ENCODE measurements at regions not wholly inside any gene's neighbourhood (a gene's known extent, or its start where the extent isn't known, plus 50 kb on each side); places are given as distances from the start of the nearest gene placed in this dataset.
"Not testable (repeated sequence)": the region's sequence is repeated elsewhere in the genome, so short reads cannot be mapped to it uniquely, and the experiment has no call there.

DNA sequence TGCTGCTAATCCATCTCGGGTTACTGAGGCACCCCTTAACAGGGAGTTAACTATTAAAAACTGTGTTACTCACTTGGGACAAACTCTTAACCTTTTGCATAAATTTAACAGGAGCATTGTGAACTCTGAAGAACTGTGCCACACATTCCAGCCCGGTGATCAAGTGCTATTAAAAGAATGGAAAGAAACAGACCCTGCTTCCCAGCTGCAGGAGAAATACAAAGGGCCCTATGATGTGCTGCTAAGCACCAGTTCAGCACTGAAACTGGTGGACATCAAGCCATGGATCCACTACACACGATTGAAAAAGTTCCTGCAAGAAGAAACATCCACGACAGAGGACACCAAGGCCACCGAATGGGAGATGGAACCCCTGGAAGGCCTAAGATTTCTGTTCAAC, 114.7 kb upstream of the PLCL2 start:
- DNase-seq = no peak

DNA sequence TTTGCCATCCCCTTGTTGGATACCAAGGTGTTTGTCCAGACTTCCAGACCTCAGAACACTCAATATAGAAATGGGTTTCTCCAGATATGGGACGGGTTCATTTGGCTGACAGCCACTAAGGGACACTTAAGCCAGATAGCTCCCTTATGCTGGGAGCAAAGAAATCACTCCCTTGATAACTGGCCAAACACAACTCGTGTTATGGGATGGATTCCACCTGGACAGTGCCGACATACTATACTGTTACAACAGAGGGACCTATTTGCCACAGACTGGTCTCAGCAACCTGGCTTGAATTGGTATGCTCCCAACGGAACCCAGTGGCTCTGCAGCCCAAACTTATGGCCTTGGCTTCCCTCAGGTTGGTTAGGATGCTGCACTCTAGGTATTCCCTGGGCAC, 114.0 kb upstream of the PLCL2 start:
- DNase-seq = no peak

GRCh38 chr3:16773594-16773993, 111.2 kb upstream of the PLCL2 start:
- not testable (repeated sequence) for DNase-seq

GRCh38 chr3:16774536-16774935, 110.2 kb upstream of the PLCL2 start:
- DNase-seq = not testable (repeated sequence)

DNA sequence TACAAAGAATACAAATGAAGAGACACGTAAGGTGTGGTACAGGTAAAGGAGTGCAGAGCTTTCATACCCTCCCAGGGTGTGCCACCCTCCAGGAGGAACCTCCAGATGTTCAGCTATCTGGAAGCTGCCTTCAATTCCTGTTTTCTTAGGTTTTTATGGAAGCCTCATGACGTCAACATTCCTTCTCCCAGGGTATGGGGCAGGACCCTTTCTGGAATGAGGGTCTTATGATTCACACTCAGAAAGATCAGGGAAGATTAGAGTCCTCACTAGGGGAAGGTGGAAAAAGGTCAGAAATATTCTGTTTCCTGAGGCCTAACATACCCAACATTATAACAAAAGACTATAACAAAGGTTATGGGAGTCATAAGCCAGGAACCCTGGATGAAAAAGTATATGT, 99.8 kb upstream of the PLCL2 start:
- DNase-seq = no peak

DNA sequence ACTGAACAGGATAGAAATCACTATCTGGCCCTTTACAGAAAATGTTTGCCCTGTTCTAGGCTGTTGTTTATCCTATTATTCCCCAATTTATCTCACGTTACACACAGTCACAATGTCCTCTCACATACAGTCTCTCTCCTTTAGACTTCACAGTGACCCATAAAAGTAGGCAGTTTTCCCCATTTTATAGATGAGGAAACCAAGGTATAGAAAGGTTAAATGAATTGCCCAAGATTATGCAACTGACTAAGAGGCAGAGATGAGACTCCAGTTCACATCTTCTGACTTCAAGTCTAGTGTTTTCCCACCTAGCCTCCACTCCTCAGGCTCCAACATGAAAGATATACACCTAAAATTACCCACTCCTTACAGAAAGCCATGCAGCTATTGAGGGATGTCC, 99.3 kb upstream of the PLCL2 start:
- no peak for DNase-seq

DNA sequence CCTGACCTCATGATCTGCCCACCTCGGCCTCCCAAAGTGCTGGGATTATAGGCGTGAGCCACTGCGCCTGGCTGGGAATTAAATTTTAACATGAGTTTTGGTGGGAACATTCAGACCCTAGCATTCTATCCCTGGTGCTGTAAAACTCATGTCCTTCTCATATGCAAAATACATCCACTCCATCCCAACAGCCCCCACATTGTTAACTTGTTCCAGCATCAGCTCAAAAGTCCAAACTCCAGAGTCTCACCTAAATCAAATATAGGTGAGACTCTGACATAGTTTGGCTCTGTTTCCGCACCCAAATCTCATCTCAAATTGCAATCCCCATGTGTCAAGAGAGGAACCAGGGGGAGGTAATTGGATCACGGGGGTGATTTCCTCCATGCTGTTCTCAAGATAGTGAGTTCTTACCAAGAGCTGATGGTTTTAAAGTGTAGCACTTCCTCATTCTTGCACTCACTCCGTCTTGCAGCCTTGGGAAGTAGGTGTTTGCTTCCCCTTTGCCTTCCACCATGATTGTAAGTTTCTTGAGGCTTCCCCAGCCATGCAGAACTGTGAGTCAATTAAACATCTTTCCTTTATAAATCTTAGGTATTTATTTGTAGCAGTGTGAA, 96.2 kb upstream of the PLCL2 start:
- no peak for DNase-seq

DNA sequence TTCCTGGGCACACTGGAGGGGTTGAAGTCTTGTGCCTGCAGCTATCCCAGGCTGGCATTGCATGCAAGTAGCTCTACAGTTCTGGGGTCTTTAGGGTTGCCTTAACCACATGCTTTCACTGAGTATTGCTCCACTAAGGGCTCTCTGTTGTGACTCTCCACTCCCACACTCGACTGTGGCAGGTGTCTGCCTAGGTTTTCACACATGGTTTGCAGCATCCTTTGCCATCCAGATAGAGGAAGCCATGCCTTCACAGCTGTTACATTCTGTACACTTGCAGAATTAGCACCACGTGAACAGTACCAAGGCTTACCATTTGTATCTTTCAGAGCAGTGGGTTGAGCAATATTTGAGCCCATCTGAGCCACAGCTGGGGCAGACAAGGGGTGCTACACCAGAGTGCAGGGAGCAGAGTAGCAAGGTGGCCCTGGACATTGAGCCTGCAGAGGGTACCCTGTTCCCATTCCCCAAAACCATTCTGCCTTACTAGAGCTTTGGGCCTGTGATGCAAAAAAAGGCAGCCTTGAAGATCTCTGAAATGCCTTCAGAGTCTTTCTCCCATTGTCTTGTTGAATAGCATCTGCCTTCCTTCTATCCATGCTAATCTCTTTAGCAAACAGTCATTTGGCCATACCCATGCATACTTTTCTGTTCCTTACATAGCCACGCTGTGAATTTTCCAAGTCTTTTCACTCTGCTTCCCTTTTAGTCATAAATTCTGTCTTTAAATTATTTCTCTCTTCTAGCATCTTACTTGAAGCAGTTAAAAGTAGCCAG, 95.2 kb upstream of the PLCL2 start:
- no peak for DNase-seq

- no peak for DNase-seq
Measured at GRCh38 chr3:16790432-16791400, 94.0 kb upstream of the PLCL2 start.

GRCh38 chr3:16793321-16793720, 91.4 kb upstream of the PLCL2 start:
- no peak for DNase-seq

GRCh38 chr3:16794257-16794656, 90.5 kb upstream of the PLCL2 start:
- no peak for DNase-seq

DNA sequence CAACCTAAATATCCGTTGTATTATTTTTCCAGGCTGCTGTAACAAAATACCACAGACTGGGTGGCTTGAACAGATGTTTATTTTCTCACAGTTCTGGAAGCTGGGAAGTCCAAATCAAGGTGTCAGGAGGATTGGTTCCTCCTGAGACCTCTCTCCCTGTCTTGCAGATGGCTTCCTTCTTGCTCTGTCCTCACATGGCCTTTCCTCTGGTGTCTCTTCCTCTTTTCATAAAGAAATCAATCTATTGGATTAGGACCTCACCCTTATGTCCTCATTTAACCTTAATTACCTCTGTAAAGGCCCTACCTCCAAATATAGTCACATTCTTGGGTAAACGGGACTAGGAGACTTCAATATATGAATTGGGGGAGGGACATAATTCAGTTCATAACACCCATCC, 89.2 kb upstream of the PLCL2 start:
- DNase-seq = no peak

GRCh38 chr3:16797831-16798230, 86.9 kb upstream of the PLCL2 start:
- no peak for DNase-seq

GRCh38 chr3:16798738-16799137, 86.0 kb upstream of the PLCL2 start:
- DNase-seq = no peak

- no peak for DNase-seq
Measured at GRCh38 chr3:16800361-16800760, 84.4 kb upstream of the PLCL2 start.

GRCh38 chr3:16801223-16801622, 83.5 kb upstream of the PLCL2 start:
- DNase-seq = no peak

DNA sequence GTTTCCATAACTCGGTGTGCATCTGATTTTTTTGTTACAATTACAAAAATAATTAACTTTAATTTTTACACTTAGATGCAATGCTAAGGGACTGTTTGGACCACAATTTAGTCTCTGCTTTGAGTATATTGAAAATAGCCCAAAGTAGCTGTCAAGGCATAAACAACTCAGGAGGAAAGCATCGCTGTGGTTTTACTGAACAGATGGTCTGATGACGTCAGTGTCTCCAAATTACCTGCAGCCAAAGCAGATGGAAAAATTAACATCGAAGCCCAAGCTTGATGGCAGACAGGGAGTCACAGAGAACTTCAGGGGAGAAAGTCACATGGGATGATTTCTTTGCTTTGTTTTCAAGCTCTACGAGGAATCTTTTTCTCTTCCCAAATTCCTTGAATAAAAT, 83.1 kb upstream of the PLCL2 start:
- no peak for DNase-seq

DNA sequence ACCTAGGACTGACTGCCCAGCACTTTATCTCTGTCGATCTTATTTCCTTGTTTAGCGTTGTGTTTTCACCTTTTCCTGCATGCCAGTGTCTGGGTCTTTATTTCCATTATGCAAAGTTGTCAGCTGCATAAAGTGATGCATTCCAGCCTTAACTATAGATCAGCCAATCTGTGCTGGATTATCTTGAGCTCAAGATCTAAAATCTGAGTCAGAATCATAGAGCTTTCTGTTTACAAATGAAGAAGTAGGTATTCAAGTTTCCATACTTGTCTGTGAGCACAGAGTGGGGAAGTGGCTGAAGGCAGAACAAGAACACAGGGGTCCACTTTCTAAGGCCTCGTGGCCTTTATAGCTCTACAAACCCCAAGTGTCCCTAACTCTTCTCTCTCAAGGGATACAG, 82.4 kb upstream of the PLCL2 start:
- DNase-seq = no peak

DNA sequence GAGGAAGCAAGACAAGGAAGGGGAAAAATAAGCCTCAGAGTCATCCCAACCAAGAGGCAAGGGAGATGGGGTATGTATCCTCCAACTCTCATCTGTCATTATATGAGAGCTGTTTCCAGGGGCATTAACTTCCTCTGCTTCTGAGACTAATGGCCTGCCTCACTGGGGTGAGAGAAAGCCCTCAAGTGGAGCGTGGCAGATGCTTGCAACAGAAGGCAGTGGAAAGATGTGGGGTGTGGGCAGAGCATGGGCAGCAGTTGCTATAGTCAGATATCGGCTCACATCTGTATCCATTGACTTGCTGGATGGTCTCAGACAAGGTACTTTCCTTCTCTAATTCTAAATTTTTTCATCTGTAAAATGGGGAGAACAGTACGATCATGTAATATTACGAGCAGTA, 81.7 kb upstream of the PLCL2 start:
- no peak for DNase-seq

- DNase-seq = no peak
Measured at GRCh38 chr3:16807391-16807790, 77.4 kb upstream of the PLCL2 start.

DNA sequence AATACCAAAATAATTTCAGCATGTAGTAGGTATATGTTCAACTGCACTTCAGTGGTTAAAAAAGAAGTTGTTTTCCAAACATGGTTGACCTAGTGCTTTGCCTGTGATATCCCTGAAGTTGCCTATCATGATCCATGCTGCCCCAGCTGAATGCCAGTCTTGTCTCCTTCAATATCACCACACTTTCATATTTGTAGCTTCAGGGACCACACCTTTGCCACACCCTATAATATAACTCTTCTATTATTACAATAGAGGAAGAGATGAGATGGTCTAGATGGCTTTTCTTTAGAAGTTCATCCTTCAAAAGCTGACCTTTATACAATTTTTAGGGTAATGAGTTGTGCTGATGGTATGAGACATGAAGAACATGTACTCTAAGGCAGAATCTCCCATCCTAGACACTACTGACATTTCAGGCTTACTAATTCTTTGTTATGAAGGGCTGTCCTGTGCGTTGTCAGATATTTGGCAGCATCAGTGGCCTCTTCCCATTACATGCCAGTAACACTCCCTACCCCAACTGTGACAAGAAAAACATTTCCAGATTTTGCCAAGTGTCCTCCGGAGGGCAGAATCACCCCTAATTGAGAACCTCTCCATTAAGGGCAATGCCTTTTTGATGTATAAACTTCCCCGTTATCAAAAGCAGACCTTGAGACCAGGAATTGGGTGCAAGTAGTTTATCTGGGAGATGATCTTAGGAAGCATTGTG, 76.2 kb upstream of the PLCL2 start:
- DNase-seq = no peak

DNA sequence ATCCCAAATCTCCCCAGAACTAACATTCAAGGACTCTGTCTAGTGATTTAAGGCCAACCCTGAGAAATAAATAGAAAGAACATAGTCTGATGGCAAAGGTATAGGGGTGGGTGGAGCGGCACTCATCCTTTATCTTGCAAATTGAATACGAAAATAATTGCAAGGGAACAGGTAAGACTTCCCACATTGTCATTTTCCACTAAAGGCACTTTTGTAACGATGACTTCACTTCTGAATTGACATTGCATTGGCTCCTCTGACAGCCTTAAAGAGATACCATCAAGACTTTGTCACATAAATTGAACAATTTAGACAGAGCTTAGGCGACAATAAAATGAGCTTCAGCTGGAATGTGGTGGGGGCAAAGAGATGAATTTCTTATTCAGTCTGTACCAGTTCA, 75.3 kb upstream of the PLCL2 start:
- no peak for DNase-seq

GRCh38 chr3:16809993-16810392, 74.8 kb upstream of the PLCL2 start:
- DNase-seq = no peak

All from stimulated activated naive CD4-positive, alpha-beta T cell treated with Interleukin-2 at 50 U/mL for 16 hours (primary cell).